ENCODE measurements at regions not wholly inside any gene's neighbourhood (a gene's known extent, or its start where the extent isn't known, plus 50 kb on each side); places are given as distances from the start of the nearest gene placed in this dataset.

DNA sequence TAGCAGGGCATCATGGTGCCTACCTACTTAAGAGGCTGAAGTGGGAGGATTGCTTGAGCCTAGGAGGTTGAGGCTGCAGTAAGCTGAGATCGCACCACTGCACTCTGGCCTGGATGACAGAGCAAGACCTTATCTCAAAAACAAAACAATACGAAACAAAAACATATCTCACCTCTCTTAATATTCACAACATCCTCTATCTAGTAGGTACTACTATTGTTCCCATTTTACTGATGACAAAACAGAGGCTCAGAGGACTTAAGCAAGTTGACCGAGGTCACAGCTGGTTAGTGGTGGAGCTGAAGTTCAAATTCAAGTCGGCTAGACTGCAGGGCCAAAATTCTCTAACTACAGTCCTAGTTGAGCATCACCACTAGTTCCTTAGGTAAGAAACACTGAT lies 172.3 kb upstream of the EEA1 start:
- no peaks in the 10 kb centered on the region for H3K27me3 Mint-ChIP-seq (ENCODE audit: low read depth)
- no peak for DNase-seq
- ChIA-PET CTCF (interaction anchor here (0.9 kb wide), 1 partner anchor 295 kb away, joined by 4 read pairs; no protein-coding TSS in a partner anchor), POLR2A (interaction anchor here (0.6 kb wide), 1 partner anchor 26 kb away, joined by 5 read pairs; no protein-coding TSS in a partner anchor)
- ATAC-seq, result no peak
- H3K36me3 Mint-ChIP-seq (ENCODE audit: low read depth), result no peaks in the 10 kb centered on the region
- H3K4me1 Mint-ChIP-seq (ENCODE audit: low read depth), result peaks cover 8% of the 10 kb centered on the region
- H3K4me3 Mint-ChIP-seq, result no peak overlapping the region
- H3K27ac Mint-ChIP-seq, result no peak overlapping the region
- H3K9me3 Mint-ChIP-seq (ENCODE audit: insufficient read depth), result no peaks in the 10 kb centered on the region

- H3K4me1 Mint-ChIP-seq (ENCODE audit: low read depth), result peaks cover 8% of the 10 kb centered on the region
- CTCF ChIA-PET, result no interaction called here
These were observed 173.2 kb upstream of the EEA1 start for GRCh38 chr12:93102312-93102711.

GRCh38 chr12:93102744-93103143 lies 173.6 kb upstream of the EEA1 start:
- ATAC-seq, result no peak
- ChIA-PET POLR2A (no interaction called here), CTCF (no interaction called here)
- Mint-ChIP-seq H3K27ac (no peak overlapping the region), H3K36me3 (ENCODE audit: low read depth) (no peaks in the 10 kb centered on the region), H3K9me3 (ENCODE audit: insufficient read depth) (no peaks in the 10 kb centered on the region), H3K27me3 (ENCODE audit: low read depth) (no peaks in the 10 kb centered on the region), H3K4me3 (no peak overlapping the region), H3K4me1 (ENCODE audit: low read depth) (peaks cover 8% of the 10 kb centered on the region)
- DNase-seq, result no peak

More at GRCh38 chr12:93102312-93102711, 173.2 kb upstream of the EEA1 start:
- no peak for ATAC-seq
- DNase-seq, result no peak
- POLR2A ChIA-PET, result no interaction called here
- Mint-ChIP-seq H3K4me3 (no peak overlapping the region), H3K9me3 (ENCODE audit: insufficient read depth) (no peaks in the 10 kb centered on the region), H3K36me3 (ENCODE audit: low read depth) (no peaks in the 10 kb centered on the region), H3K27ac (no peak overlapping the region), H3K27me3 (ENCODE audit: low read depth) (no peaks in the 10 kb centered on the region)

DNA sequence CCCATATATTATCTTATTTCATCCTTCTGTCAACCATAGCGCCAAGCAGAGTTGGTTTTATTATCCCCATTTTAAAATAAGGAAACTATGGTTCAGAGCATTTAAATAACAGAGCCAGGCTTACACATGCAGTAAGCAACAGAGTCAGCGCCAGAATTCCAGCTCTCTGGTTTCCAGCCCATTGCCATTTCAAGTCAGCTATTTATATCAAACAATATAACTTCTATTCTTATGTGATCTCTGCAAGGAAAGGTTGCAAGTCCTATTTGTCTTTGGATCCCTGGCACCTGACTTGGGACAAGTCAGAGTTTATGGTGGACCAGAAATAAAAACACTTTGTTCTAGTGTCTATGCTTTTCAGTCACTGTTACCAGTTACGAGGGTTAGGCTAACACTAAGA lies 174.1 kb upstream of the EEA1 start:
- CTCF ChIA-PET, result no interaction called here
- H3K27me3 Mint-ChIP-seq (ENCODE audit: low read depth), result no peaks in the 10 kb centered on the region

GRCh38 chr12:93104535-93104934 lies 175.4 kb upstream of the EEA1 start:
- no peaks in the 10 kb centered on the region for H3K9me3 Mint-ChIP-seq (ENCODE audit: insufficient read depth)
- POLR2A ChIA-PET, result interaction anchor here (0.6 to 0.7 kb wide), 2 partner anchors 147 to 242 kb away, joined by 3 read pairs; no protein-coding TSS in a partner anchor
- H3K4me3 Mint-ChIP-seq, result no peak overlapping the region
- DNase-seq (no peak), ATAC-seq (no peak)
- H3K36me3 Mint-ChIP-seq (ENCODE audit: low read depth), result no peaks in the 10 kb centered on the region
- no peaks in the 10 kb centered on the region for H3K27me3 Mint-ChIP-seq (ENCODE audit: low read depth)
- CTCF ChIA-PET, result interaction anchor here (1.3 to 1.9 kb wide), 3 partner anchors 117 to 292 kb away, joined by 3 to 8 read pairs (median 6); no protein-coding TSS in a partner anchor
- H3K4me1 Mint-ChIP-seq (ENCODE audit: low read depth), result no peaks in the 10 kb centered on the region
- no peak overlapping the region for H3K27ac Mint-ChIP-seq

More for the DNA sequence above, 174.1 kb upstream of the EEA1 start:
- ATAC-seq, result no peak
- H3K4me3 Mint-ChIP-seq, result no peak overlapping the region
- no peaks in the 10 kb centered on the region for H3K9me3 Mint-ChIP-seq (ENCODE audit: insufficient read depth)
- peaks cover 7% of the 10 kb centered on the region for H3K4me1 Mint-ChIP-seq (ENCODE audit: low read depth)
- H3K27ac Mint-ChIP-seq, result no peak overlapping the region
- no peak for DNase-seq
- POLR2A ChIA-PET, result no interaction called here
- H3K36me3 Mint-ChIP-seq (ENCODE audit: low read depth), result no peaks in the 10 kb centered on the region

DNA sequence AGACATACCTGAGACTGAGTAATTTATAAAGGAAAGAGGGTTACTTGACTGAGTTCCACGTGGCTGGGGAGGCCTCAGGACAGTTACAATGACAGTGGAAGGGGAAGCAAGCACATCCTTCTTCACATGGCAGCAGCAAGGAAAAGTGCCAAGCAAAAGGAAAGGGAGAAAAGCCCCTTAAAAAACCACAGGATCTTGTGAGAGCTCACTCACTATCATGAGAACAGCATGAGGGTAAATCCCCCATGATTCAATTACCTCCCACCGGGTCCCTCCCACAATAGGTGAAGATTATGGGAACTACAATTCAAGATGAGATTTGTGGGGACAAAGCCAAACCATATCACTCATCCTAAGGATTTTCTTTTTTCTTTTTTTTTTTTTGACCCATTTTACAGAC lies 177.8 kb upstream of the EEA1 start:
- no peaks in the 10 kb centered on the region for H3K27me3 Mint-ChIP-seq (ENCODE audit: low read depth)
- no peak overlapping the region for H3K27ac Mint-ChIP-seq
- H3K36me3 Mint-ChIP-seq (ENCODE audit: low read depth), result no peaks in the 10 kb centered on the region
- no peaks in the 10 kb centered on the region for H3K9me3 Mint-ChIP-seq (ENCODE audit: insufficient read depth)
- DNase-seq, result no peak
- H3K4me1 Mint-ChIP-seq (ENCODE audit: low read depth), result no peaks in the 10 kb centered on the region
- no peak overlapping the region for H3K4me3 Mint-ChIP-seq
- ATAC-seq, result no peak
- CTCF ChIA-PET, result interaction anchor here (2.0 kb wide), 1 partner anchor 9 kb away, joined by 10 read pairs; no protein-coding TSS in a partner anchor
- POLR2A ChIA-PET, result interaction anchor here (0.6 to 0.7 kb wide), 2 partner anchors 303 to 362 kb away, joined by 3 to 4 read pairs; no protein-coding TSS in a partner anchor

DNA sequence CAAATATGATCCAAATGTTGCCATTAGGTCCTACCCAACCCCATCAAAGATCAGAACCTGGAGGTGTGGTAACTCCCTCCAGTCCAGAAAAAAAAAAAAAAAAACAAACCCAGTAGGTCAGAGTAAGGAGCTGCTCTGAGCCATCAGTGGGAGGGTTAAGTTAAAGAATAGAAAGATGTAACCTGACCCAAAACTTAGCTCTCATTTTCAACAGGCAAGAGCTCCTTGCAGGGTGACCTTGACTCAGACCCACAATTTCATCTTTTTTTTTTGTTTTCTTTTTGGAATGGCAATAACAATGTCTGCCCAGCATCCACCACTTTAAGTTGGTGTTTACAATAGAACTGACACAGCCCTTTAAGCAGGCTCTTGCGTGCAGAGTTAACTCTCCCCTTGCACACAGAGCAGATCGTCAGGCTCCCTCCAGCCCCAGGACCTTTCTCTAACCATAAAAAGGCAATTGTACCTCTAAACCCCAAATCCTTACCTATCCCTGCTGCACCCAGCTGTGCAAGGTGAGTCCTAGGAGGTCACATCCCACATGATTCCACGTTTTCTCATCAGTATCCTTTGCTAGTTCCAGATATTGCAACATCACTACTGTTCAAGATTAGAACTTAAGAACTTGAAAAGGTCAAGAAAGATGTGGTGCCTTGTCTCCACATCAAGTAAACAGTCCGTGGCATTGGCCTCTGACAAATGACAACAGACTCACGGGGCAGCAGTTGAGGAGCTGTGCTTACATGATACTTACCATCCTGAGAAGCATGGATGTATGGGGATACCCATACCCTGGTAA lies 178.6 kb upstream of the EEA1 start:
- ChIA-PET POLR2A (interaction anchor here (0.6 to 0.7 kb wide), 2 partner anchors 302 to 361 kb away, joined by 3 to 4 read pairs; no protein-coding TSS in a partner anchor), CTCF (interaction anchor here (3.1 kb wide), 1 partner anchor 10 kb away, joined by 14 read pairs; no protein-coding TSS in a partner anchor)
- H3K4me3 Mint-ChIP-seq, result no peak overlapping the region

DNA sequence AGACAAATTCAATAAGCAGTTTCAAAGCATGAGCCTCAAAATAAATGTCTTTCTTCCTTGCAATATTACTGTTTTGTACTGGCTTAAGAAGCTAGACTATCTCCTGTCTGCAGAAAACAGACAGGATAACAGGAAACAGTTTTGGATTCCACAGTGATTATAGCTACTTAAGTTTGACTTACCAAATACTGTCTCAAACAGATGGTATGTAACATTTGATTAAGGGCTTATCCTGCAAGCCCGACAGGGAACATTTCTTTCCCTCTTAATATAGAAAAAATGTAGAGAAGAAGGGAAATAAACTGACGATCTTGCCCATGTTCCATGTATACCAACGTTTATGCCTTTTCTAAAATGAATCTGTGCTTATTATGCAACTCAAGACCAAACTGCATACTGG lies 179.9 kb upstream of the EEA1 start:
- Mint-ChIP-seq H3K4me3 (no peak overlapping the region), H3K36me3 (ENCODE audit: low read depth) (no peaks in the 10 kb centered on the region), H3K4me1 (ENCODE audit: low read depth) (no peaks in the 10 kb centered on the region), H3K27me3 (ENCODE audit: low read depth) (peaks cover 3% of the 10 kb centered on the region), H3K9me3 (ENCODE audit: insufficient read depth) (no peaks in the 10 kb centered on the region), H3K27ac (no peak overlapping the region)
- DNase-seq (no peak), ATAC-seq (no peak)
- CTCF ChIA-PET, result interaction anchor here (1.2 to 3.1 kb wide), 2 partner anchors 11 to 288 kb away, joined by 3 to 14 read pairs; no protein-coding TSS in a partner anchor
- POLR2A ChIA-PET, result no interaction called here

More for the DNA sequence above, 178.6 kb upstream of the EEA1 start:
- Mint-ChIP-seq H3K9me3 (ENCODE audit: insufficient read depth) (no peaks in the 10 kb centered on the region), H3K27me3 (ENCODE audit: low read depth) (peaks cover 1% of the 10 kb centered on the region), H3K36me3 (ENCODE audit: low read depth) (no peaks in the 10 kb centered on the region), H3K4me1 (ENCODE audit: low read depth) (no peaks in the 10 kb centered on the region), H3K27ac (no peak overlapping the region)
- DNase-seq (no peak), ATAC-seq (no peak)

- Mint-ChIP-seq H3K27me3 (ENCODE audit: low read depth) (peaks cover 3% of the 10 kb centered on the region), H3K27ac (no peak overlapping the region), H3K9me3 (ENCODE audit: insufficient read depth) (no peaks in the 10 kb centered on the region), H3K36me3 (ENCODE audit: low read depth) (no peaks in the 10 kb centered on the region), H3K4me3 (no peak overlapping the region), H3K4me1 (ENCODE audit: low read depth) (no peaks in the 10 kb centered on the region)
- ChIA-PET POLR2A (no interaction called here), CTCF (interaction anchor here (1.2 to 3.1 kb wide), 2 partner anchors 12 to 287 kb away, joined by 3 to 14 read pairs; no protein-coding TSS in a partner anchor)
- DNase-seq (no peak), ATAC-seq (no peak)
These were observed 180.6 kb upstream of the EEA1 start for GRCh38 chr12:93109551-93110203.

GRCh38 chr12:93111773-93112172 lies 182.7 kb upstream of the EEA1 start:
- no peaks in the 10 kb centered on the region for H3K36me3 Mint-ChIP-seq (ENCODE audit: low read depth)
- H3K27ac Mint-ChIP-seq, result no peak overlapping the region
- DNase-seq, result no peak
- CTCF ChIA-PET, result interaction anchor here (1.4 kb wide), 1 partner anchor 285 kb away, joined by 3 read pairs; no protein-coding TSS in a partner anchor
- H3K9me3 Mint-ChIP-seq (ENCODE audit: insufficient read depth), result no peaks in the 10 kb centered on the region
- no peak for ATAC-seq
- no peak overlapping the region for H3K4me3 Mint-ChIP-seq
- POLR2A ChIA-PET, result no interaction called here
- peaks cover 8% of the 10 kb centered on the region for H3K27me3 Mint-ChIP-seq (ENCODE audit: low read depth)
- H3K4me1 Mint-ChIP-seq (ENCODE audit: low read depth), result no peaks in the 10 kb centered on the region

- no peak for DNase-seq
- Mint-ChIP-seq H3K36me3 (ENCODE audit: low read depth) (no peaks in the 10 kb centered on the region), H3K4me1 (ENCODE audit: low read depth) (no peaks in the 10 kb centered on the region), H3K27me3 (ENCODE audit: low read depth) (peaks cover 8% of the 10 kb centered on the region), H3K9me3 (ENCODE audit: insufficient read depth) (no peaks in the 10 kb centered on the region), H3K4me3 (no peak overlapping the region), H3K27ac (no peak overlapping the region)
- ChIA-PET CTCF (interaction anchor here (1.4 to 2.0 kb wide), 2 partner anchors 15 to 283 kb away, joined by 3 to 6 read pairs; no protein-coding TSS in a partner anchor), POLR2A (no interaction called here)
- no peak for ATAC-seq
These were observed 184.4 kb upstream of the EEA1 start for GRCh38 chr12:93113317-93114006.
